ENCODE measurements at regions not wholly inside any gene's neighbourhood (a gene's known extent, or its start where the extent isn't known, plus 50 kb on each side); places are given as distances from the start of the nearest gene placed in this dataset.
A peak's percentile ranks its signal among the peaks of the same experiment; 100 is the strongest.
"Not testable (repeated sequence)": the region's sequence is repeated elsewhere in the genome, so short reads cannot be mapped to it uniquely, and the experiment has no call there.

GRCh38 chr20:53764415-53764800, 170.8 kb upstream of the ZNF217 start:
- DNase-seq: no peak

GRCh38 chr20:53763707-53764414, 170.2 kb upstream of the ZNF217 start:
- peak in 1 of 3 experiments; percentile 52 for DNase-seq

GRCh38 chr20:53762423-53762798, 168.8 kb upstream of the ZNF217 start:
- not testable (repeated sequence) for DNase-seq

GRCh38 chr20:53760025-53760441, 166.4 kb upstream of the ZNF217 start:
- DNase-seq: no peak

GRCh38 chr20:53757472-53757913, 163.9 kb upstream of the ZNF217 start:
- DNase-seq: peak in 1 of 3 experiments; percentile 50

GRCh38 chr20:53755733-53756531, 162.3 kb upstream of the ZNF217 start:
- no peak for DNase-seq

- DNase-seq: no peak
These were observed 160.3 kb upstream of the ZNF217 start for GRCh38 chr20:53753880-53754459.

GRCh38 chr20:53752971-53753879, 159.6 kb upstream of the ZNF217 start:
- peak in 1 of 3 experiments; percentile 24 for DNase-seq

GRCh38 chr20:53752583-53752970, 158.9 kb upstream of the ZNF217 start:
- DNase-seq: no peak

- no peak for DNase-seq
These were observed 158.1 kb upstream of the ZNF217 start for GRCh38 chr20:53751620-53752318.

GRCh38 chr20:53750827-53751619, 157.4 kb upstream of the ZNF217 start:
- DNase-seq: peak in 1 of 3 experiments; percentile 32

GRCh38 chr20:53749499-53749898, 155.9 kb upstream of the ZNF217 start:
- no peak for DNase-seq

GRCh38 chr20:53748821-53749421, 155.3 kb upstream of the ZNF217 start:
- no peak for DNase-seq

- no peak for DNase-seq
These were observed 154.5 kb upstream of the ZNF217 start for GRCh38 chr20:53748176-53748575.

- no peak for DNase-seq
These were observed 150.1 kb upstream of the ZNF217 start for GRCh38 chr20:53743607-53744260.

GRCh38 chr20:53742685-53743081, 149.0 kb upstream of the ZNF217 start:
- DNase-seq: no peak

GRCh38 chr20:53741726-53742028, 148.0 kb upstream of the ZNF217 start:
- DNase-seq: no peak

GRCh38 chr20:53739799-53740785, 146.5 kb upstream of the ZNF217 start:
- peak in 1 of 3 experiments; percentile 67 for DNase-seq

All from NCI-H1417 (cell line).